ENCODE measurements at regions not wholly inside any gene's neighbourhood (a gene's known extent, or its start where the extent isn't known, plus 50 kb on each side); places are given as distances from the start of the nearest gene placed in this dataset.

GRCh38 chr22:46092011-46092410 is 58.3 kb upstream of the PPARA start:
- DNase-seq: no peak

GRCh38 chr22:46092670-46093410 is 57.5 kb upstream of the PPARA start:
- DNase-seq: no peak

- DNase-seq: no peak
These were observed 56.5 kb upstream of the PPARA start for GRCh38 chr22:46093796-46094195.

- no peak for DNase-seq
These were observed 55.6 kb upstream of the PPARA start for GRCh38 chr22:46094676-46095075.

- no peak for DNase-seq
These were observed 54.3 kb upstream of the PPARA start for GRCh38 chr22:46096051-46096450.

GRCh38 chr22:46096706-46097230 is 53.6 kb upstream of the PPARA start:
- DNase-seq: no peak

- no peak for DNase-seq
These were observed 52.9 kb upstream of the PPARA start for GRCh38 chr22:46097268-46097900.

GRCh38 chr22:46098525-46099475 is 51.5 kb upstream of the PPARA start:
- DNase-seq: no peak

GRCh38 chr22:46099740-46100139 is 50.6 kb upstream of the PPARA start:
- no peak for DNase-seq

- no peak for DNase-seq
These were observed 49.8 kb upstream of the PPARA start for GRCh38 chr22:46100401-46101105.

Data from activated gamma-delta T cell (primary cell).